SK-N-SH (cell line): ENCODE measurements at regions not wholly inside any gene's neighbourhood (a gene's known extent, or its start where the extent isn't known, plus 50 kb on each side); places are given as distances from the start of the nearest gene placed in this dataset.

Experiments
- CTCF ChIA-PET: fragments of 300-600, 350-600 bp; formaldehyde crosslinking; extraction: SDS; loops from one replicate; lab custom pipeline; 2021; lab: Yijun Ruan, JAX
- POLR2A ChIA-PET: fragments of 350-600 bp; sonication (Branson Sonifier 250); formaldehyde crosslinking; extraction: SDS; loops from one replicate; lab custom pipeline; 2020; ENCODE audit warnings: antibody characterized with exemption, inconsistent platforms; lab: Yijun Ruan, JAX
- DNase-seq: peaks from one replicate; pipeline ENCODE4 v3.0.0; 2012
- H2AFZ ChIP-seq: fragments of 200-600 bp; sonication (generic); 2 replicates; pipeline ENCODE4 v1.8.1; 2016; ENCODE audit warnings: antibody characterized with exemption, mild to moderate bottlenecking, low read depth
- H3F3A ChIP-seq: fragments of 200-600 bp; sonication (generic); replicated peaks from 2 replicates; pipeline ENCODE3; 2016; ENCODE audit warnings: antibody characterized with exemption, mild to moderate bottlenecking; ENCODE audit not compliant: insufficient read depth
- H3K27ac ChIP-seq, 2 experiments: fragments of 200-500 bp in 1 of 2; fragments of 200-600 bp in 1 of 2; sonication (Bioruptor generic) in 1 of 2; sonication (generic), shearing (Covaris generic) in 1 of 2; 2 replicates each; pipeline versions ENCODE4 v1.5.1 to v1.6.1; 2014 to 2016; ENCODE audit warnings: low read depth in 2 of 2, inconsistent platforms in 1 of 2, low read length in 1 of 2, mild to moderate bottlenecking in 1 of 2, mixed read lengths in 1 of 2
- H3K27me3 ChIP-seq: fragments of 200-600 bp; sonication (generic), shearing (Covaris generic); 2 replicates; pipeline ENCODE4 v1.6.1; 2016; ENCODE audit warnings: mixed run types; ENCODE audit not compliant: insufficient read depth
- H3K36me3 ChIP-seq, 2 experiments: fragments of 200-500 bp in 1 of 2; fragments of 200-600 bp in 1 of 2; sonication (Bioruptor generic) in 1 of 2; sonication (generic) in 1 of 2; replicated peaks in 1 of 2; 2 replicates each; pipeline versions ENCODE3 to v1.5.1; 2014 to 2016; ENCODE audit warnings: low read length in 1 of 2, mild to moderate bottlenecking in 1 of 2; ENCODE audit not compliant: insufficient read depth in 2 of 2, control insufficient read depth in 1 of 2
- H3K4me1 ChIP-seq, 2 experiments: fragments of 200-500 bp in 1 of 2; fragments of 200-600 bp in 1 of 2; sonication (Bioruptor generic) in 1 of 2; sonication (generic), shearing (Covaris generic) in 1 of 2; 2 replicates each; pipeline versions ENCODE4 v1.5.1 to v1.6.1; 2014 to 2016; ENCODE audit warnings: low read depth in 1 of 2, low read length in 1 of 2, mixed run types in 1 of 2; ENCODE audit not compliant: insufficient read depth in 2 of 2, control insufficient read depth in 1 of 2
- H3K4me2 ChIP-seq: fragments of 200-600 bp; sonication (generic), shearing (Covaris generic); 2 replicates; pipeline ENCODE4 v1.6.1; 2017; ENCODE audit warnings: mixed run types
- H3K4me3 ChIP-seq, 2 experiments: fragments of 200-500 bp in 1 of 2; fragments of 200-600 bp in 1 of 2; sonication (Bioruptor generic) in 1 of 2; sonication (generic), shearing (Covaris generic) in 1 of 2; 2 replicates each; pipeline versions ENCODE4 v1.5.1 to v1.8.1; 2014 to 2016; ENCODE audit warnings: low read depth in 2 of 2, inconsistent platforms in 1 of 2, low read length in 1 of 2, mild to moderate bottlenecking in 1 of 2, mixed read lengths in 1 of 2, moderate library complexity in 1 of 2
- H3K79me2 ChIP-seq: fragments of 200-600 bp; sonication (generic); 2 replicates; pipeline ENCODE4 v1.8.1; 2017; ENCODE audit warnings: mild to moderate bottlenecking; ENCODE audit not compliant: insufficient read depth
- H3K9ac ChIP-seq: fragments of 200-600 bp; sonication (generic); 2 replicates; pipeline ENCODE4 v1.6.1; 2017; ENCODE audit warnings: mixed run types
- H3K9me2 ChIP-seq: fragments of 200-600 bp; sonication (generic); 2 replicates; pipeline ENCODE4 v1.6.1; 2017; ENCODE audit warnings: mixed run types
- H3K9me3 ChIP-seq: fragments of 200-600 bp; sonication (generic); 2 replicates; pipeline ENCODE4 v1.6.1; 2017; ENCODE audit warnings: mixed run types, mild to moderate bottlenecking, moderate library complexity
- H4K20me1 ChIP-seq: fragments of 200-600 bp; sonication (generic); 2 replicates; pipeline ENCODE4 v1.6.1; 2017; ENCODE audit warnings: mild to moderate bottlenecking, mixed run types; ENCODE audit not compliant: insufficient read depth
- EZH2phosphoT487 ChIP-seq: fragments of 200-600 bp; sonication (generic); IDR thresholded peaks from 2 replicates; pipeline ENCODE4 v1.6.1; 2017; ENCODE audit warnings: low read depth, mixed run types, mild to moderate bottlenecking, antibody characterized with exemption, moderate library complexity, borderline replicate concordance
- FOXJ3 ChIP-seq: sonication (generic); formaldehyde crosslinking; IDR thresholded peaks from 2 replicates; pipeline ENCODE4 v1.5.1; 2020; ENCODE audit warnings: mild to moderate bottlenecking, missing genetic modification reagents
- GATA2 ChIP-seq: sonication (generic); formaldehyde crosslinking; IDR thresholded peaks from 2 replicates; pipeline ENCODE4 v1.5.0; 2020; ENCODE audit warnings: mild to moderate bottlenecking, missing genetic modification reagents
- MEF2A ChIP-seq: IDR thresholded peaks from 2 replicates; pipeline ENCODE4 v1.4.0; 2012; ENCODE audit warnings: low read depth, borderline replicate concordance
- NFIC ChIP-seq: IDR thresholded peaks from 2 replicates; pipeline ENCODE4 v1.4.0; 2012; ENCODE audit warnings: borderline replicate concordance
- NRF1 ChIP-seq: IDR thresholded peaks from 2 replicates; pipeline ENCODE4 v1.6.1; 2012; ENCODE audit warnings: low read depth, mild to moderate bottlenecking, low read length
- POLR2AphosphoS5 ChIP-seq: IDR thresholded peaks from 2 replicates; pipeline ENCODE4 v1.6.1; 2012; ENCODE audit warnings: low read depth, low read length
- RCOR1 ChIP-seq: fragments of 150-350 bp; IDR thresholded peaks from 2 replicates; pipeline ENCODE4 v1.6.1; 2017; ENCODE audit warnings: antibody characterized with exemption, low read length
- RFX5 ChIP-seq: IDR thresholded peaks from 2 replicates; pipeline ENCODE4 v1.6.1; 2012; ENCODE audit warnings: mild to moderate bottlenecking, improper control_type of control experiment, low read length
- RXRA ChIP-seq: IDR thresholded peaks from 2 replicates; pipeline ENCODE4 v1.4.0; 2012; ENCODE audit warnings: low read depth, mild to moderate bottlenecking, borderline replicate concordance
- TEAD4 ChIP-seq: IDR thresholded peaks from 2 replicates; pipeline ENCODE4 v1.4.0; 2012; ENCODE audit warnings: mild to moderate bottlenecking, borderline replicate concordance; ENCODE audit not compliant: insufficient read depth
- YY1 ChIP-seq: IDR thresholded peaks from 2 replicates; pipeline ENCODE4 v1.4.0; 2012; ENCODE audit warnings: low read depth, mild to moderate bottlenecking
- WGBS: methylation state at CpG from one replicate; pipeline ENCODE4 v1.1.6; 2017; ENCODE audit warnings: low lambda C conversion rate; 5-methylcytosine and 5-hydroxymethylcytosine counted together
- TF ChIP-seq, protein P1 (sequence below): IDR thresholded peaks from 2 replicates; pipeline ENCODE4 v1.6.1; 2012; ENCODE audit warnings: mild to moderate bottlenecking, low read depth, low read length, moderate library complexity
- TF ChIP-seq, protein P2 (sequence below): IDR thresholded peaks from 2 replicates; pipeline ENCODE4; 2012
- TF ChIP-seq, protein P3 (sequence below): IDR thresholded peaks from 2 replicates; pipeline ENCODE4 v1.4.0; 2012; ENCODE audit warnings: low read depth, borderline replicate concordance

- no peaks in the 10 kb centered on the region for H3K36me3 ChIP-seq
- no peak overlapping the region for H3K9ac ChIP-seq
- ChIA-PET CTCF (no interaction called here), POLR2A (no interaction called here)
- H3K27ac ChIP-seq, result no peak overlapping the region
- no peaks in the 10 kb centered on the region for H3K9me3 ChIP-seq
- H3K4me2 ChIP-seq, result no peak overlapping the region
- H3K79me2 ChIP-seq, result no peaks in the 10 kb centered on the region
- no peak for DNase-seq
- no peaks in the 10 kb centered on the region for H3K9me2 ChIP-seq
- peaks cover 5% of the 10 kb centered on the region; the same call in 1 of the 2 replicates for H3K27me3 ChIP-seq
- H3F3A ChIP-seq, result no peaks in the 10 kb centered on the region
- WGBS, result 0% methylated on average over 2 of the region's 2 CpGs
- H3K4me1 ChIP-seq, result no peaks in the 10 kb centered on the region
- no peak overlapping the region for H2AFZ ChIP-seq
- no peak overlapping the region for H3K4me3 ChIP-seq
- TF ChIP-seq RCOR1 (no peak), POLR2AphosphoS5 (no peak), NFIC (no peak), NRF1 (no peak), MEF2A (no peak), TEAD4 (no peak), EZH2phosphoT487 (no peak), GATA2 (no peak), YY1 (no peak)
- TF ChIP-seq, protein P1, sequence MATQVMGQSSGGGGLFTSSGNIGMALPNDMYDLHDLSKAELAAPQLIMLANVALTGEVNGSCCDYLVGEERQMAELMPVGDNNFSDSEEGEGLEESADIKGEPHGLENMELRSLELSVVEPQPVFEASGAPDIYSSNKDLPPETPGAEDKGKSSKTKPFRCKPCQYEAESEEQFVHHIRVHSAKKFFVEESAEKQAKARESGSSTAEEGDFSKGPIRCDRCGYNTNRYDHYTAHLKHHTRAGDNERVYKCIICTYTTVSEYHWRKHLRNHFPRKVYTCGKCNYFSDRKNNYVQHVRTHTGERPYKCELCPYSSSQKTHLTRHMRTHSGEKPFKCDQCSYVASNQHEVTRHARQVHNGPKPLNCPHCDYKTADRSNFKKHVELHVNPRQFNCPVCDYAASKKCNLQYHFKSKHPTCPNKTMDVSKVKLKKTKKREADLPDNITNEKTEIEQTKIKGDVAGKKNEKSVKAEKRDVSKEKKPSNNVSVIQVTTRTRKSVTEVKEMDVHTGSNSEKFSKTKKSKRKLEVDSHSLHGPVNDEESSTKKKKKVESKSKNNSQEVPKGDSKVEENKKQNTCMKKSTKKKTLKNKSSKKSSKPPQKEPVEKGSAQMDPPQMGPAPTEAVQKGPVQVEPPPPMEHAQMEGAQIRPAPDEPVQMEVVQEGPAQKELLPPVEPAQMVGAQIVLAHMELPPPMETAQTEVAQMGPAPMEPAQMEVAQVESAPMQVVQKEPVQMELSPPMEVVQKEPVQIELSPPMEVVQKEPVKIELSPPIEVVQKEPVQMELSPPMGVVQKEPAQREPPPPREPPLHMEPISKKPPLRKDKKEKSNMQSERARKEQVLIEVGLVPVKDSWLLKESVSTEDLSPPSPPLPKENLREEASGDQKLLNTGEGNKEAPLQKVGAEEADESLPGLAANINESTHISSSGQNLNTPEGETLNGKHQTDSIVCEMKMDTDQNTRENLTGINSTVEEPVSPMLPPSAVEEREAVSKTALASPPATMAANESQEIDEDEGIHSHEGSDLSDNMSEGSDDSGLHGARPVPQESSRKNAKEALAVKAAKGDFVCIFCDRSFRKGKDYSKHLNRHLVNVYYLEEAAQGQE, result no peak
- TF ChIP-seq, protein P2, sequence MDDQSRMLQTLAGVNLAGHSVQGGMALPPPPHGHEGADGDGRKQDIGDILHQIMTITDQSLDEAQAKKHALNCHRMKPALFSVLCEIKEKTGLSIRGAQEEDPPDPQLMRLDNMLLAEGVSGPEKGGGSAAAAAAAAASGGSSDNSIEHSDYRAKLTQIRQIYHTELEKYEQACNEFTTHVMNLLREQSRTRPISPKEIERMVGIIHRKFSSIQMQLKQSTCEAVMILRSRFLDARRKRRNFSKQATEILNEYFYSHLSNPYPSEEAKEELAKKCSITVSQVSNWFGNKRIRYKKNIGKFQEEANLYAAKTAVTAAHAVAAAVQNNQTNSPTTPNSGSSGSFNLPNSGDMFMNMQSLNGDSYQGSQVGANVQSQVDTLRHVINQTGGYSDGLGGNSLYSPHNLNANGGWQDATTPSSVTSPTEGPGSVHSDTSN, result no peak
- H4K20me1 ChIP-seq, result no peaks in the 10 kb centered on the region
Measured at GRCh38 chr1:90508376-90509167, 208.5 kb downstream of the BARHL2 start.

GRCh38 chr1:90507173-90507572, 209.9 kb downstream of the BARHL2 start:
- Histone ChIP-seq H4K20me1 (no peaks in the 10 kb centered on the region), H3K27ac (no peak overlapping the region), H3K4me3 (no peak overlapping the region), H3K36me3 (no peaks in the 10 kb centered on the region), H3K4me2 (no peak overlapping the region), H3K9me2 (no peaks in the 10 kb centered on the region), H3K9ac (no peak overlapping the region), H3K4me1 (no peaks in the 10 kb centered on the region), H3K27me3 (peaks cover 5% of the 10 kb centered on the region; the same call in 1 of the 2 replicates), H3F3A (no peaks in the 10 kb centered on the region), H3K79me2 (no peaks in the 10 kb centered on the region), H3K9me3 (no peaks in the 10 kb centered on the region), H2AFZ (no peak overlapping the region)
- DNase-seq, result no peak
- CTCF ChIA-PET, result interaction anchor here (0.6 kb wide), 1 partner anchor 63 kb away, joined by 3 read pairs; no protein-coding TSS in a partner anchor
- 9% methylated on average over 5 of the region's 5 CpGs for whole genome bisulfite sequencing
- POLR2A ChIA-PET, result no interaction called here
- TF ChIP-seq, protein P2, result no peak
- TF ChIP-seq, protein P1, result no peak
- TF ChIP-seq POLR2AphosphoS5, result no peak
- TF ChIP-seq EZH2phosphoT487, result no peak
- TF ChIP-seq, protein P3, sequence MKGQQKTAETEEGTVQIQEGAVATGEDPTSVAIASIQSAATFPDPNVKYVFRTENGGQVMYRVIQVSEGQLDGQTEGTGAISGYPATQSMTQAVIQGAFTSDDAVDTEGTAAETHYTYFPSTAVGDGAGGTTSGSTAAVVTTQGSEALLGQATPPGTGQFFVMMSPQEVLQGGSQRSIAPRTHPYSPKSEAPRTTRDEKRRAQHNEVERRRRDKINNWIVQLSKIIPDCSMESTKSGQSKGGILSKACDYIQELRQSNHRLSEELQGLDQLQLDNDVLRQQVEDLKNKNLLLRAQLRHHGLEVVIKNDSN, result no peak
- TF ChIP-seq FOXJ3 (CRISPR knock-in tag), result no peak
- TF ChIP-seq RXRA, result no peak
- TF ChIP-seq RCOR1, result no peak
- TF ChIP-seq RFX5, result no peak
